GM12878 (cell line): ENCODE measurements at regions not wholly inside any gene's neighbourhood (a gene's known extent, or its start where the extent isn't known, plus 50 kb on each side); places are given as distances from the start of the nearest gene placed in this dataset.

ENCODE experiments used
- ATAC-seq: fragments of 200-7000 bp; cut with Tn5 transposase; 3 replicates; pipeline ENCODE4 v1.9.1; 2020; ENCODE audit warnings: mild to moderate bottlenecking, moderate library complexity
- BruUV-seq: library from RNA; stranded (reverse); fragments of 400-500 nt; replicated peaks from 2 replicates; lab custom pipeline; 2021; lab: Mats Ljungman, UMichigan
- CTCF ChIA-PET: fragments of 300-600 bp; sonication (Branson Sonifier 250); formaldehyde crosslinking; extraction: SDS; loops from one replicate; lab custom pipeline; 2021; ENCODE audit warnings: inconsistent platforms; lab: Yijun Ruan, JAX
- POLR2A ChIA-PET: fragments of 350-600 bp; formaldehyde crosslinking; extraction: SDS; loops from one replicate; lab custom pipeline; 2021; ENCODE audit warnings: inconsistent platforms; lab: Charles Lee
- RAD21 ChIA-PET: fragments of 300-600 bp; sonication (Branson Sonifier 250); formaldehyde crosslinking; loops from one replicate; lab custom pipeline; 2023; ENCODE audit warnings: antibody characterized with exemption; ENCODE audit not compliant: unreplicated experiment; lab: Charles Lee
- SMC1A ChIA-PET: fragments of 300-600 bp; sonication (Branson Sonifier 250); formaldehyde crosslinking; loops from one replicate; lab custom pipeline; 2023; ENCODE audit not compliant: unreplicated experiment, uncharacterized antibody; lab: Charles Lee
- DNase-seq: peaks from one replicate; pipeline ENCODE4 v3.0.0-alpha.2; 2011; ENCODE audit warnings: low read depth, low spot score
- FAIRE-seq: peaks from 3 replicates; lab custom pipeline; 2011; peaks lifted over from hg19 to GRCh38; lab: Jason Lieb, UNC
- H2AFZ ChIP-seq: 2 replicates; pipeline ENCODE4 v1.6.0; 2011; ENCODE audit warnings: low read depth, low read length, control low read depth; ENCODE audit not compliant: control insufficient read depth
- H3K27ac ChIP-seq: 2 replicates; pipeline ENCODE4 v1.5.1; 2011; ENCODE audit warnings: control low read depth; ENCODE audit not compliant: control insufficient read depth, insufficient read depth
- H3K27me3 ChIP-seq, 2 experiments: replicated peaks in 1 of 2; 2 replicates each; pipeline versions ENCODE4 v1.6.0 to v1.6.1; 2011; ENCODE audit warnings: low read length in 1 of 2; ENCODE audit not compliant: control insufficient read depth in 2 of 2, insufficient read depth in 2 of 2
- H3K36me3 ChIP-seq, 2 experiments: 2 replicates each; pipeline ENCODE4 v1.5.1; 2011; ENCODE audit warnings: low read length in 1 of 2; ENCODE audit not compliant: control insufficient read depth in 2 of 2, insufficient read depth in 2 of 2
- H3K4me1 ChIP-seq: 2 replicates; pipeline ENCODE4 v1.6.1; 2011; ENCODE audit warnings: mild to moderate bottlenecking, low read length, moderate library complexity, mixed read lengths; ENCODE audit not compliant: control insufficient read depth, insufficient read depth
- H3K4me2 ChIP-seq: 2 replicates; pipeline ENCODE4 v1.6.0; 2011; ENCODE audit warnings: control low read depth; ENCODE audit not compliant: control insufficient read depth, insufficient read depth
- H3K4me3 ChIP-seq: fragments of 200-600 bp; sonication (generic); 2 replicates; pipeline ENCODE4 v1.5.1; 2016
- H3K79me2 ChIP-seq: 2 replicates; pipeline ENCODE4 v1.6.0; 2011; ENCODE audit warnings: low read length; ENCODE audit not compliant: control insufficient read depth, insufficient read depth
- H3K9ac ChIP-seq: 2 replicates; pipeline ENCODE4 v1.8.0; 2011; ENCODE audit warnings: low read length, control low read depth, mixed read lengths; ENCODE audit not compliant: control insufficient read depth, insufficient read depth
- H3K9me3 ChIP-seq: replicated peaks from 3 replicates; pipeline ENCODE4 v1.5.1; 2011; ENCODE audit warnings: mild to moderate bottlenecking, low read length; ENCODE audit not compliant: control insufficient read depth, insufficient read depth
- H4K20me1 ChIP-seq: 2 replicates; pipeline ENCODE4 v1.6.0; 2011; ENCODE audit not compliant: control insufficient read depth, insufficient read depth
- BACH1 ChIP-seq: fragments of 450-650 bp; IDR thresholded peaks from 2 replicates; pipeline ENCODE4 v1.6.1; 2017; ENCODE audit warnings: mild to moderate bottlenecking, borderline replicate concordance
- CBX5 ChIP-seq: sonication (generic); IDR thresholded peaks from 2 replicates; pipeline ENCODE4 v1.6.1; 2016; ENCODE audit warnings: low read depth, moderate library complexity, mild to moderate bottlenecking, inconsistent platforms
- CEBPB ChIP-seq, 2 experiments: fragments of 150-350 bp in 1 of 2; IDR thresholded peaks; 2 replicates each; pipeline ENCODE4 v1.6.1; 2012 to 2014; ENCODE audit warnings: low read depth in 2 of 2, low read length in 2 of 2, borderline replicate concordance in 1 of 2, inconsistent platforms in 1 of 2
- FOS ChIP-seq: IDR thresholded peaks from 3 replicates; pipeline ENCODE4 v1.6.1; 2011; ENCODE audit warnings: borderline replicate concordance; ENCODE audit not compliant: insufficient read length; ENCODE audit errors: extremely low read depth
- FOXK2 ChIP-seq: fragments of 450-650 bp; IDR thresholded peaks from 2 replicates; pipeline ENCODE4 v1.6.1; 2017; ENCODE audit warnings: mild to moderate bottlenecking, moderate library complexity
- MXI1 ChIP-seq: fragments of 150-350 bp; IDR thresholded peaks from 2 replicates; pipeline ENCODE4 v1.6.1; 2011; ENCODE audit warnings: low read depth, mild to moderate bottlenecking, inconsistent platforms, low read length, improper control_type of control experiment
- SRF ChIP-seq, 2 experiments: IDR thresholded peaks; 2 replicates each; pipeline ENCODE4 v1.6.1; 2011; ENCODE audit warnings: low read depth in 2 of 2, low read length in 2 of 2, mild to moderate bottlenecking in 1 of 2, moderate library complexity in 1 of 2
- SUZ12 ChIP-seq: fragments of 200-600 bp; sonication (generic); IDR thresholded peaks from one replicate; pipeline ENCODE4 v1.6.1; 2018; ENCODE audit warnings: antibody characterized with exemption, mild to moderate bottlenecking; ENCODE audit not compliant: unreplicated experiment
- ZNF274 ChIP-seq: IDR thresholded peaks from one replicate; pipeline ENCODE4 v1.8.0; 2011; ENCODE audit not compliant: insufficient read length, insufficient read depth
- WGBS: methylation state at CpG from one replicate; pipeline ENCODE4 v1.1.6; 2016; ENCODE audit warnings: low lambda C conversion rate; ENCODE audit not compliant: insufficient replicate concordance, insufficient coverage; ENCODE audit errors: missing lambda C conversion rate; 5-methylcytosine and 5-hydroxymethylcytosine counted together
- in situ Hi-C: fragments of 300-500 bp; cut with MboI; formaldehyde crosslinking; loops from 9 replicates; pipeline ENCODE4 v1.14.3; 2018; ENCODE audit warnings: mixed read lengths
- intact Hi-C: fragments of 100-400 bp; cut with micrococcal nuclease; formaldehyde crosslinking; loops from one replicate; pipeline ENCODE4 v1.14.2; 2022; ENCODE audit not compliant: unreplicated experiment
- TF ChIP-seq, protein P1 (sequence below): IDR thresholded peaks from 2 replicates; pipeline ENCODE4 v1.6.1; 2012; ENCODE audit warnings: improper control_type of control experiment, low read depth, low read length; ENCODE audit not compliant: insufficient replicate concordance

DNA sequence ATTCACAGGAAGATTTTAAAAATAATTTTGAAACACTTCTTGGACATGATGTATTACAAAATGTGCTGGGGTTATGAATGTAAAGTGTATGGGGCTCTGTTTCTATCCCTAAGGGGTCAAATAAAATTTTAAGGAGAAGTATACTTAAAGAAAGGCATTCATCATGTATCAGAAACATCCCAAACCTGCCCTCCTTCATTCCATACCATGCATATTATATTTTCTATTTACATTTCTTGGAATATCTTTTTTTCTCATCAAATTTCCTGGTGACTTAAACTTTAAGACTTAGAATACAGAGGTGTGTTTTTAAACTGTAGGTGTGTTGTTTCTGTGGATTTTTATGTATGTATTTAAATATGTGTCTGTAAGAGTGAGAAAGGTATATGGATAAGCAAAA, 96.1 kb upstream of the ADAMTS19 start:
- no TSS peak for BruUV-seq
- no peaks in the 10 kb centered on the region for H3K36me3 ChIP-seq
- H3K27ac ChIP-seq, result no peak overlapping the region
- in situ Hi-C loops (no loop called here), intact Hi-C loops (no loop called here)
- H3K9me3 ChIP-seq, result no peaks in the 10 kb centered on the region
- no peak overlapping the region for H2AFZ ChIP-seq
- ChIA-PET CTCF (no interaction called here), SMC1A (no interaction called here), RAD21 (no interaction called here), POLR2A (no interaction called here)
- no peak for DNase-seq
- no peaks in the 10 kb centered on the region for H3K79me2 ChIP-seq
- no peak overlapping the region for H3K4me2 ChIP-seq
- H3K4me3 ChIP-seq, result no peak overlapping the region
- no peaks in the 10 kb centered on the region for H4K20me1 ChIP-seq
- no peaks in the 10 kb centered on the region for H3K4me1 ChIP-seq
- no peak overlapping the region for H3K9ac ChIP-seq
- no peak for FAIRE-seq
- TF ChIP-seq CEBPB (IDR thresholded peaks at IDR 0.05; ENCODE audit: borderline replicate concordance in 1 of 2, low read depth in 2 of 2, low read length in 2 of 2), result no peak
- TF ChIP-seq BACH1, result no peak
- no peak for ATAC-seq
- H3K27me3 ChIP-seq, result no peaks in the 10 kb centered on the region

DNA sequence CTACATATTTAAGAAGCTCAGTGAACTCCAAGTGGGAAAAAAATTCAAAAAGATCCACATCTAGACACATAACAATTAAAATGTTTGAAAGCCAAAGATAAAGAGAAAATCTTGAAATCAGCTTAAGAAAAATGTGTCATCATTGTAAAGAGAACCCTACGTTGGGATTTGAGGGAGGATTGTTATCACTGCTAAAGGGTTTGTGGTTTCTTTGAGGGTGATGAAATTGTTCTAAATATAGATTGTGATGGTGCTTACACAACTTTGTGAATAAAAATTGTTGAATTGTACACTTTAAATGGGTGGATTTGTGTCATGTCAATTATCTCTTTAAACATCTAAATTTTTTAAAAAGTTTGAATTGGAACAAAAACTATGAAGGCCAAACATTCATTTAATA, 92.2 kb upstream of the ADAMTS19 start:
- no peaks in the 10 kb centered on the region for H3K79me2 ChIP-seq
- no peak for FAIRE-seq
- no peak overlapping the region for H3K27ac ChIP-seq
- H3K36me3 ChIP-seq, result no peaks in the 10 kb centered on the region
- ATAC-seq, result no peak
- WGBS, result 0% methylated on average over 1 of the region's 1 CpG
- H3K4me1 ChIP-seq, result no peaks in the 10 kb centered on the region
- no peak overlapping the region for H3K4me2 ChIP-seq
- ChIA-PET CTCF (interaction anchor here (1.0 kb wide), 1 partner anchor 12 kb away, joined by 3 read pairs; no protein-coding TSS in a partner anchor), POLR2A (no interaction called here), RAD21 (no interaction called here), SMC1A (no interaction called here)
- no peaks in the 10 kb centered on the region for H3K9me3 ChIP-seq
- in situ Hi-C loops (no loop called here), intact Hi-C loops (no loop called here)
- no peak overlapping the region for H3K9ac ChIP-seq
- H2AFZ ChIP-seq, result no peak overlapping the region
- TF ChIP-seq, protein P1, sequence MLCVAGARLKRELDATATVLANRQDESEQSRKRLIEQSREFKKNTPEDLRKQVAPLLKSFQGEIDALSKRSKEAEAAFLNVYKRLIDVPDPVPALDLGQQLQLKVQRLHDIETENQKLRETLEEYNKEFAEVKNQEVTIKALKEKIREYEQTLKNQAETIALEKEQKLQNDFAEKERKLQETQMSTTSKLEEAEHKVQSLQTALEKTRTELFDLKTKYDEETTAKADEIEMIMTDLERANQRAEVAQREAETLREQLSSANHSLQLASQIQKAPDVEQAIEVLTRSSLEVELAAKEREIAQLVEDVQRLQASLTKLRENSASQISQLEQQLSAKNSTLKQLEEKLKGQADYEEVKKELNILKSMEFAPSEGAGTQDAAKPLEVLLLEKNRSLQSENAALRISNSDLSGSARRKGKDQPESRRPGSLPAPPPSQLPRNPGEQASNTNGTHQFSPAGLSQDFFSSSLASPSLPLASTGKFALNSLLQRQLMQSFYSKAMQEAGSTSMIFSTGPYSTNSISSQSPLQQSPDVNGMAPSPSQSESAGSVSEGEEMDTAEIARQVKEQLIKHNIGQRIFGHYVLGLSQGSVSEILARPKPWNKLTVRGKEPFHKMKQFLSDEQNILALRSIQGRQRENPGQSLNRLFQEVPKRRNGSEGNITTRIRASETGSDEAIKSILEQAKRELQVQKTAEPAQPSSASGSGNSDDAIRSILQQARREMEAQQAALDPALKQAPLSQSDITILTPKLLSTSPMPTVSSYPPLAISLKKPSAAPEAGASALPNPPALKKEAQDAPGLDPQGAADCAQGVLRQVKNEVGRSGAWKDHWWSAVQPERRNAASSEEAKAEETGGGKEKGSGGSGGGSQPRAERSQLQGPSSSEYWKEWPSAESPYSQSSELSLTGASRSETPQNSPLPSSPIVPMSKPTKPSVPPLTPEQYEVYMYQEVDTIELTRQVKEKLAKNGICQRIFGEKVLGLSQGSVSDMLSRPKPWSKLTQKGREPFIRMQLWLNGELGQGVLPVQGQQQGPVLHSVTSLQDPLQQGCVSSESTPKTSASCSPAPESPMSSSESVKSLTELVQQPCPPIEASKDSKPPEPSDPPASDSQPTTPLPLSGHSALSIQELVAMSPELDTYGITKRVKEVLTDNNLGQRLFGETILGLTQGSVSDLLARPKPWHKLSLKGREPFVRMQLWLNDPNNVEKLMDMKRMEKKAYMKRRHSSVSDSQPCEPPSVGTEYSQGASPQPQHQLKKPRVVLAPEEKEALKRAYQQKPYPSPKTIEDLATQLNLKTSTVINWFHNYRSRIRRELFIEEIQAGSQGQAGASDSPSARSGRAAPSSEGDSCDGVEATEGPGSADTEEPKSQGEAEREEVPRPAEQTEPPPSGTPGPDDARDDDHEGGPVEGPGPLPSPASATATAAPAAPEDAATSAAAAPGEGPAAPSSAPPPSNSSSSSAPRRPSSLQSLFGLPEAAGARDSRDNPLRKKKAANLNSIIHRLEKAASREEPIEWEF, result no peak
- TF ChIP-seq FOXK2 (no peak), CBX5 (no peak), MXI1 (no peak), SRF (IDR thresholded peaks at IDR 0.05; ENCODE audit: low read depth in 2 of 2, low read length in 2 of 2) (no peak), FOS (no peak), SUZ12 (no peak), ZNF274 (no peak)
- no peaks in the 10 kb centered on the region for H3K27me3 ChIP-seq
- no peak overlapping the region for H3K4me3 ChIP-seq
- DNase-seq, result no peak
- no peaks in the 10 kb centered on the region for H4K20me1 ChIP-seq
- BruUV-seq, result no TSS peak
